ENCODE measurements at regions not wholly inside any gene's neighbourhood (a gene's known extent, or its start where the extent isn't known, plus 50 kb on each side); places are given as distances from the start of the nearest gene placed in this dataset.

DNA sequence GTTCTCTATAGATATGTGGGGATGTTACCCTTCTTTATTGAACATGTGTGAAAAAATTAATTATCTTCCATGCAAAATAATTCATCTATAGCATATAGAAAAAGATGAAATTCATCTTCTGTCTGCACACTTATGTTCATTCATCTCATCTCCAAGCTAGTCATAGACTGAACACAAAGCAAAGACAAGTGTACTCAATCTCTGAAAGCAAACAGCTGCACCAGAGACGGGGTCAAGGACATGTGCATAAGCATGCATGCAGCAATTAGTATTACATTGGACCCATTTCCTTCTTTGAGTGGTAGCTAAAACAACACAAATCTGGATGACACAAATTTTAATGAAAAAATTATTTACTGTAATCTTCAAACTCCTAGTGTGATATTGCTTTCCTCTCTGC is 547.0 kb upstream of the COX7C start:
- DNase-seq, result no peak

DNA sequence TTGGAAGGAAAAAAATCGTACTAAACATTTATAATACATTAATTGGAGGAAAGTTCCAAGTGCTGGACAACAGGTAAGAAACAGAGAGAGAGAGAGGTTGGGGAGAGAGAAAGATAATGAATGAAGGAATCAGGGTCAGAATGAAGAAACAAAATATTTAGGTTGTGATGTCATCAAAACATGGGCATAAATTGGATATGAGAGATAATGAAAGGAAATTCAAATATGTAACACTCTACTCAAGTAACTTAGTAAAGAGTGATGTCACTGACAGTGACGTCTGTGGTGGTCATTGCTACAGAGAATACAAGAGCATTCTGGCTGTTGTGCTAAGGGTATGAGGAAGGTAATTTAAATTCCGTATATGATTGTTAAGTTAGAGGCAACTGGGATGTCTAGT is 543.4 kb upstream of the COX7C start:
- DNase-seq, result no peak

DNA sequence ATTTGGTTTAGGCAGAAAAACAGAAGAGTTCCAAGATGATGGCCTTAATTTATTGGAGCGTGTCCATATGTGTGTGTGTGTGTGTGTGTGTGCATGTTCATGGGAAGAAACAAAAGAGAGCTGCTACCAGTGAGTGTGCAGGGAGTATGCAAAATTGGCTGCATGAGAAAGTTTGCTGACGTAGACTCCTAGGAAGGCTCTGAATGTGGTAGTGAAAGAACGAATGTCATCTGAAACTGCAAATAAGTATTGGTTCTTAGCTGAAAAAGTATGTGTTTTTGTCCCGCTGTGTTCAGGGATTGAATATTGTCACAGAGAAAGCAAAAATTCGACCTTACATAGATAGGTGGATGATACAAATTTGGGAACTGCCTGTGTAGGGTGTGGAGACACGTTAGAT is 542.6 kb upstream of the COX7C start:
- no peak for DNase-seq

DNA sequence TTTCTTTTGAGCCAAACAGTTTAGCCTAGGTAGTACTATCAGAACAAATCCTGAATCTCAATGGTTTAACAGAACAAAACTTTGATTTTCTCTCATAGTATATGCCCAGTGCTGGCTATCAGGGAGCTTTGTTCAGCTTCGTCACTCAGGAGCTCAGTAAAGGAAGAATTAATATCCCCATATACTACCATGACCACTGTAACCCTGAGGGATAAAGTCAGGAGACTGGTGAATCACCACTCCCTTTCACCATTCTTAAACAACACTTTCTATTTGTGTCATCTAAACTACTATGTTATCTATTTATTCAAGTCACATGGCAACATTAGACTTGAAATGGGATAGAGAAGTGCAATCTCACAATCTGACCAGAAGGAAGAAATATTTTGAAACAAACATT is 522.6 kb upstream of the COX7C start:
- DNase-seq, result no peak

DNA sequence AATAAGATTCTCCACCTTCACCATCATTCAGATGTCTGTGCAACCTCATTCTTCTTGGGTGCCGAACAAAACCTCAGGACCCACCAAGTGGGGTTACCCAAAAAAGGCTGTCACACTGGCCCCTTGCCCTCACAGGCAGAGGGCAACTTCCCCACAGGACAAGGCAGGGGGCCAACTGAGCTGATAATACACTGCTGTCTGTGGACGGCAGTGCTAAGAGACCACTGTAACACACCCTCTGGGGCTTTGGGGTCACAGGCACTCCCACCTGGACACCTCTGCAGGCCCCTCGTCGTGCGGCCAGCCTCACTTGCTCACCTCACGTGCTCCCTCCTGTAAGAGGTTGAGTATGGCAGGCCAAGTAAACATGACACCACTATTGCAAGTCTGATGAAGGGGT is 515.8 kb upstream of the COX7C start:
- no peak for DNase-seq

DNA sequence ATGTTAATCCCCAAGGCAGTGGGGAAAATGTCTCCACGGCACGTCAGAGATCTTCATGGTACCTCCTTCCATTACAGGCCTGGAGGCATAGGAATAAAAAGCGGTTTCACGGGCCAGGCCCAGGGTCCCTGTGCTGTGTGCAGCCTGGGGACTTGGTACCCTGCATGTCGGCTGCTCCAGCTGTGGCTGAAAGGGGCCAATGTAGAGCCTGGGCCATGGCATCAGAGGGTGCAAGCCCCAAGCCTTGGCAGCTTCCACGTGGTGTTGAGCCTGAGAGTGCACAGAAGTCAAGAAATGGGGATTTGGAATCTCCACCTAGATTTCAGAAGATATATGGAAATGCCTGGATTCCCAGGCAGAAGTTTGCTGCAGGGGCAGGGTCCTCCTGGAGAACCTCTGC is 508.9 kb upstream of the COX7C start:
- DNase-seq, result no peak

DNA sequence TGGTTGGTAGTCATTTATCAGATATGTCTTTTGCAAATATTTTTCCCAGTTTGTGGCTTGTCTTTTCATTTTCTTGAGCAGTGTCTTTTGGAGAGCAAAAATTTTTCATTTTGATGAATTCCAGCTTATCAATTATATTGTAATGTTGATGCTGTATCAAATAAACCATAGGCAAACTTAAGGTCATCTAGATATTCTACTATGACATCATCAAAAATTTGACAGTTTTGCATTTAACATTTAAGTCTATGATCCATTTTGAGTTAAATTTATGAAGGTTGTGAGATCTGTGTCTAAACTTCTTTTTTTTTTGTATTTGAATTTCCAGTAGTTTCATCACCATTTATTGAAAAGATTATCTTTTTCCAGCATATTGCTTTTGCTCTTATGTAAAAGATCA is 505.5 kb upstream of the COX7C start:
- DNase-seq, result no peak

DNA sequence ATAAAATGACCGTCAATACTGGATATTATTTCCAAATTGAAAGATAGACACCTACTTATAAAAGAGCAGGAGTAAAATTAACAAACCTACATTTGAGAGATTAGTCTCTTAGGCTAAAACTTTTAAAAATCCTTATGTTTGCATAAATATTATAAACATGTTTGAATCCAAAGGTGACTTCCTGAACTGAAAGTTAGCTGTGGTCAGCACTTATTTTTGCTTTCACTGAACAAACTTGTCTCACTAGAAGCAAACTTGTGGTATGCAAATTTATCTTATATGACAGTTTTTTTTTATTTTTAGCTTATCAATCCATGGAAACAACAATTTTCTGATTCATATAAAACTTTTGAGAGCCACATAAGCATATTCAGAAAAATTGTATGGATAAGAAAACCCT is 502.6 kb upstream of the COX7C start:
- no peak for DNase-seq

DNA sequence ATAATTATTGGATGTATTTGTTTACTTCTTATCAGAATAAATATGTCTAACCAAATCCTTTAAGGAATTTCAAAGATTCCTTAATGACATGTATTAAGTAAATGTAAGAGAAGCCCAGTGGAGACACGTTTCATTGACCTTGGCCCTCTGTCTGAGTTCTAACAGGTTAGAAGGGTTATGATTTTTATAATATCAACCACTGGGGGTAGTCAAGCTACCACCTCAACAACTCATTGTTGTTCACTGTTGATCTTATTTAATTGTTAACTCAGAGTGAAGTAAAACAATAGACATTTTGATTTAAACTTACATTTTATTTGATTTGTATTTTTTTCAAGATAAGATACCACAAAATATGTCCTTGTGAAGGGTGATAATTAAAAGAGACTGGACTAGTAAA is 499.2 kb upstream of the COX7C start:
- DNase-seq, result no peak

DNA sequence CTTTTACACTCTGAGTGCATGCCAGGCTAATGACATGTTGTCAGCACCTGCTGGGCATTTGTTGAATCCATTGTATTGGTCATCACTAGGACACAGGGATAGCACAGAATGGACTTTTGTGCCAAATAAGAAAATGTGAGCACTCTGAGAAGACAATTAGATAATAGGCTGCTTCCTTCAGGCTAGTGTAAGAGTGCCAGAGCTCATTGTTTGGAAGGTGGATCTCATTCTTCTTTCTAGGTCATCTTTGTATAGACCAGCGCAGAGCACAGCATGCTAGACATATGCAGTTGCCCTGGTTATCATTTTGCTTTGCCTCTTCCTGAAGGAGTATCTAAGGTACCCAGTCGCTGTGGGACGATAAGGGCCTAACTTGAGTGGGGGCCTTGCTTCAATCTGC is 493.4 kb upstream of the COX7C start:
- no peak for DNase-seq

DNA sequence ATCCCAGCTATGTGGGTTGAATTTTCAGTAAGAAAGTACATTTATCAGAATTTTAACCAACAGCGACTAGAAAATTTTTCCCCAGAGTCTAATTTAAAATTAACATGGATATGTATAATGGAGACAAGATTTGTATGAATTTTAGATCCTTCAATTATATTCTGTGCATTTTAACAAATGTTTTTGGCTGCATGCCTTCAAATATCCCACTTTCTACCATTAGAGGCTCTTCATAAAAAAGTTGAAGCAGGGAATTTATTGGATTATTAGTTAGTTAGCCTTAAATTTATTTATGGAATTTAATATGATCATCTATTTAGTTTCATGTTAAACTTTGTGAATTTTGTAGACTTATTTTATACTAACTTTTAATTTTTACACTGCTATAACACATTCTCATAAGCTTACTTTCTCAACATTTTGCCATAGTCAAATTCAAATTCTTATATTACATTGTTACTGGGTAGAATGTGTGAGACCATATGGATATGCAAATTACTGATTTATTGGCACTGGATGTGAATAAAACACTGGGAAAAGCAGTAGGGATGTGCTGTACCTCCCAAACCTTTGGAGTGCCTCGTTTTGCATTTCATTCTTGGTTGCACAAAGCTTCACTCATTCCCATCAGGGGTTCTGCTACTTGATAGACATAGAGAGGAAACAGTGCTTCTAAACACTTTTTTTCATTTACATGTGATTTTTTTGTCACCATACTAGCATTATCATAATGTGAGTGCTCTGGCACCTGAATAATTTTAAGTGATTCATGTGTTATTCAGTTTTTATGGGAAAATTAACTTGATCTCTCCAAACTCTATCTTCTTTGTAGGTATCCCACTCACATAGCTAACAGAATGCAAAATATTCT is 491.8 kb upstream of the COX7C start:
- no peak for DNase-seq

DNA sequence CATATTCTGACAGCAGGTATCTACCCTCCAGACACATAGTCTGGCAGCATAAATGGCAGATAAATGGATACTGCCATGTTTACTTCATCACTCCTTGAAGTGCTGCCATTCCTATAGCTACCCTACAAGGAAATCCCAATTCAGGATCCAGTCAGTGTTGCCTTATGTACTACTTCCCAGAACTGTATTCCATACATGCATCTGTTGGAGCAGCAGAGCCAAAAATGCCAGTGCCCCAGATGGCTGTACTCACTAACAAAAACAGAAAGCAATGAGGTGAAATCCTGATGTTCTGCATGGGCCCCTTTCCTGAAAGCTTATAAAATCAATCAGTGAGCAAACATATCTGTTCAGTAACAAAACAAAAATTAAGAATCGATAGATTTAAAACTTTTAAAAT is 490.0 kb upstream of the COX7C start:
- no peak for DNase-seq

DNA sequence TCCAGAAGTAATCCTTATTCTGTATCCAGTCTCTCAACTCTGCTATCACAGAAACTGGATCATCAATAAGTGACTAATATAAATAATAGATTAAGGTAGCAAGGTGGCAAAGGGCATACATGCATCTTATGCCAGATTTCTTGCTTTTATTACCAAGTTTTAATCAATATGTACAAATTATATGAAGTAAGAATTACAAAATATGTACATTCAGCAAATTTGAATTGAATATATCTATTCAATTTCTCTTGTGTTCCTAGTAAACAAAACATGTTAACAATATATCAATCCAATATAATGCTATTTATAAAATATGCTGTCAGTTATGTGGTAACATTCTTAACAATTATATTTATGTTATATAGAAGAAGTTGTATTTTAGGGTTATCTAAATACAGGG is 488.7 kb upstream of the COX7C start:
- DNase-seq, result no peak

DNA sequence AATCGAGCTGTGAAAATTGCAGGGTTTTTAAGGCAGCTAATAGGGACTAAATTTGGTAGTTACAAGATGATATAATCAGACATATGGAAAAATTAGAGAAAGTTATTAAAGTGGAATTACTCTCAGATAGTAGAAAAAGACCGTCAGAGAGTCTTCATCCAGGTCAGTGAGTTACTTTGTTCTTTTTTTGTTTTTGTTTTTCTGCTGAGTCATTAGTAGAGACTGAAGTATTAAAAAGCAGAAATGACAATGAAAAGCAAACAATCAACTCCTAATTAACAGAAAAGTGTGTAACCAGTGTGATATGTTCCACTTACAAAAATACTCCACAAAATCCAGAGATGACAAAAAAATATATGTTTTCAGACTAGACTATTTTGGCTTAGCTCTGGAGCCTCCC is 480.4 kb upstream of the COX7C start:
- DNase-seq, result no peak

DNA sequence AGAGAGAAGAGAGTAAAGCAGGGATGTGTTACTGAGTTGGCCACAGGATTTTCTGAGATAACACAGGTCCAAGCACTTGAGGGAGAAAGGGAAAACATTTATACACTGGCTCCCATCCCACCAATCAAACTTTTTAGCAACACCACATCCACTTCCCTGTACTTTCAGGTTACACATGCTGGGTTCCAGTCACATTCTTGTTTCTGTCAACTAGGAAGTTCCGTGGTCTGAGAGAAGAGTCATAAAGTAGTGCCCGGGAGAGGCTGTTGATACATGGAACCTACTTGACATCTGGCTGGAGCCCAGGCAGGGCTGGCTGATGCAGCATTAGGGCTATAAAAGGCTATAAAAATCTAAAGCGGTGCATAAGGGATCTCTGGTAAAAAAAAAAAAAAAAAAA is 473.9 kb upstream of the COX7C start:
- DNase-seq, result no peak

DNA sequence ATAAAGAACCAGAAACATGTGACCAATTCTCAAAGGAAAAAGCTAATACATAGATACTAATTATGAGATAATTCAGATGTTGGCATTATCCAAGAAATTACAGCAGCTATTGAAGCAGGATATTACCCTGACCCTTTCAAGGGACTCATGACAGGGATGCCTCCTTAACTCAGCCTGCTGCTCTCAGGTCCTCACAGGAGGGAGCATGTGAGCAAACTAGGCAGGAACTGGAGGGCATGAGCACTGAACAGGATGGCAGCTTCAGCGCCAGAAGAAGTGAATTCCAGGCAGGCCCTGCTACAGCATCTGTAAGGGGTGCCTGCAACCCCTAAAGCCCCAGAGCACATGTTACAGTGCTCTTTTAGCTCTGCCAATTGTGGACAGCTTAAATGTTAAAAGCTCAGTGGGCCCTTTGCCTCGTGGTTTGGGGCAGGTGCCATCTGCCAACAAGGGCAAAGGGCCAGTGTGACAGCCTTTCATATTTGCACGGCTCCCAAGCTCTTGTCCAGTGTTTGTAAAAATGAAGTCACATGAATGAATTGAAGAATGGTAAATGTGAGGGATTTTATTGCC is 464.7 kb upstream of the COX7C start:
- no peak for DNase-seq

DNA sequence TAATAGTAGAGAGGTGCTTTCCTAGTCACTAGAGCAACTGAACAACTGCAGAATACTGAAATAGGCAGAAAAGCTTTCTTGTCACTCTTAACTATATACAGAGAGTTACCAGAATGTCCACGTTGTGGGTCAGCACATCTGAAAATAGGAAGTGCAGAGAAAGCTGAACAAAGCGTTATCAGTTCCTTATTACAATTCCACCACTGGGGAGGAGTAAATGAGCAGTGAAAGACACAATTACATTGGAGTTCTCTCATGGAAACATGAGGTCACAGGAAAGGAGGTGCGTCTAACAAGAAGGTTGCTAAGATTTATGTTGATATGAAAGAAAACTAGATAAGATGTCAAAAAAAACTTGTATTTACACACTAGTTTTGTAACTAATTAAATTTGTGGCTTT is 461.9 kb upstream of the COX7C start:
- DNase-seq, result no peak

DNA sequence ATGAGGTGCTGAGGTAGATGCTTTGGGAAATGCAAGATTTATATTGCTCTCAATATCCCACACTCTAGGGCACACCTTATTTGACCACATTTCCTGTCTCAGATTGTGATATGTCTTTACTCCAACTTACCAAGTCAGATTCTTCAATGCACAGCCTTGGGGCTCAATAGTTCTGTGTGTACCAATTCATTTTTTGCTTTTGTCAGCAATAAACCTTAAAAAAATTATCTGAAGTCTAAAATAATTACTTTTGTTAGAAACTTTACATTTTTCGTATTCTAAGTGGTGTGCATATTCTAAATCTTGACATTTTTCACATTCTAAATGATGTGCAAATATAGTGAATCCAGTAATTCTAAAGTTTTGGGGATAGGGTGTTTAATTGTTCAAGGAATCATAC is 447.5 kb upstream of the COX7C start:
- no peak for DNase-seq

DNA sequence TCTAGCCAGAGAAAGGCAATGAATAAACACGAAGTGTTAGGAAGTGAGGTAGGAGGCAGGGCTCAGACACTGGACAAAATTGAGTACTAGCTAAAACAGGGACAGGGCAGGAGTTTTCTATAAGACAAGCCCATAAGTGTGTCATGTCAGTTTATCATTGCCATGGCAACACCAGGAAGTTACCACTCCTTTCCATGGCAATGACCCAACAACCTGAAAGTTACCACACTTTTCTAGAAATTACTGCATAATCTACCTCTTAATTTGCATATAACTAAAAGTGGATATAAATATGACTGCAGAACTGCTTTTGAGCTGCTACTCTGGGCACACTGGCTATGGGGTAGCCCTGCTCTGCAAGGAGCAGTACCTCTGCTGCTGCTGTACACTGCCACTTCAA is 442.5 kb upstream of the COX7C start:
- no peak for DNase-seq

DNA sequence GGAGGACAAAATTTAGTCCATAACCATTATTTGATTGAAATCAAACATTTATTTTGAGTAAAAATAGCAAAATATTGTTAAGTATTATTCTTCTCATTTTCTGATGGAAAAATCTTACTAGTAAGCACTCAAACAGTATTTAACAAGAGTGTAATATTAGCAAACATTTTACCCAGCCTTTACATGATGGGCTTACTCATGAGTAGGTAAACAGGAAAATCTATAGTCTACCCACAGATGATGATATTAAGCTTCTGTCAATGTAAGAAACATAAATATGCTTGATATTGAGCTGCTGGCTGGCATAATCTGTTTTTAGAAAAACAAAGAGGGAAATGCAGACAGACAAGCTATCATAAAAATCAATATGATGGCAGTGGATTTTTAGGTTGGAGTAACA is 418.5 kb upstream of the COX7C start:
- DNase-seq, result no peak

DNA sequence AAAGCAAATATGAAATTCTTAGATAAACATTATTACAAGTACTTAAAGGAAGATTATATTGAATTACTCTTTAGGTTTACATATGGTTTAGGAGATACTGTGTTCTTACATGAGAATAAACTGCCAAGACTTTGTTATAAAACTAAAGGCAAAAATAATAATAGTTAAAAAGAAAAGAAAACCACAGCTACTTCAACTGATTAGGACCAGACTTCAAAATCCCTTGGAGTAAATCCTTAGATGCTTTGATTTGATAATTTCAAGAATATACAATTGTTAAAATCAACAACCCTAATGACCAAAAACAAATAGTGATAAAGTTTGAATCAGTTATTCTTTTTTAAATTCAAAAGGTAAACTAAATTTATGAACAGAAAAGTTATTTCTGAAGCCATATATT is 389.6 kb upstream of the COX7C start:
- DNase-seq, result no peak

DNA sequence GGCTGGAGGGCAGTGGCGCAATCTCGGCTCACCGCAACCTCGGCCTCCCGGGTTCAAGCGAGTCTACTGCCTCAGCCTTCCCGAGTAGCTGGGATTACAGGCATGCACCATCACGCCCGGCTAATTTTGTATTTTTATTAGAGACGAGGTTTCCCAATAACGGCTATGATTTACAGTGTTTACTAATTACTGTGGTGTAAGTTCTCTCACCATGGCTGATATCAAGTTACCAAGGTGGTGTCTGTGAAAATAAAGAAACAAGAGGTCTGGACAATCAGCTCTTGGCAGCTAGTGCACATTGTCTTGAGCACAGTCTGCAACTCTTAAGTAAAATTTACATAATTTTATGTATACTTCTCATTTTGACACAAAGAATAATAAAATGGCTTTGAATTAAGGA is 385.5 kb upstream of the COX7C start:
- no peak for DNase-seq

DNA sequence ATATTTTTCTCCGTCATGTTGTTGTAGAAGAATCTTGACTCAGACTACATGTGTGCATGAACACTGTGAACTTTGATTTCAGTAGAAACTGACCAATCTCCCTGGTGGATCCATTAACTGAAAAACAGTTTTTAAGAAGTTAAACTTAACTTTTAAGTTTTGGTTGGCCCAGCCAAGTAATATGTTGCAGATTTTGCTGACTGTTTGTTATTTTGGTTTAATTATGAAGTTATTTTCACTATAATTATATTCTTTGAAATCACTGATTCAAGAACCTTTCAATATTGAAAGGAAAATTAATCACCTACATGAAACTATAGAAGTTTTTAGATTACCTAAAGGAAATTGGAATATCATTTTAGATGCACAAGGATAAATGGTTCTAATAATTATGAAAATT is 373.6 kb upstream of the COX7C start:
- no peak for DNase-seq

DNA sequence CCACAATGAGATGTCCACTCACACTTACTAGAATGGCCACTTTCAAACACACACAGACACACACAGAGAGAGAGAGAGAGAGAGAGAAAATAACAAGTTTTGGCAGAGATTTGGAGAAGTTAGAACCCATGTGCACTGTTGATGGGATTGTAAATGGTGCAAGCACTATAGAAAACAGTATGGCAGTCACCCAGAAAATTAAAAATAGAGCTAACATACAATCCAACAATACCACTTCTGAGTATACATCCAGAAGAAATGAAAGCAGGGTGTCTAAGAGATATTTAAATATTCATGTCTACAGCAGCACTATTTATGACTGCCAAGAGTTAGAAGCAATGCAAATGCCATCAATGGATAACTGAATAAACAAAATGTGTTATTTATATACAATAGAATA is 359.9 kb upstream of the COX7C start:
- no peak for DNase-seq
